K562 (cell line): ENCODE measurements at regions not wholly inside any gene's neighbourhood (a gene's known extent, or its start where the extent isn't known, plus 50 kb on each side); places are given as distances from the start of the nearest gene placed in this dataset.

Experiments used
- ATF1 ChIP-seq, 2 experiments: fragments of 450-650 bp in 1 of 2; IDR thresholded peaks; 2 replicates each; pipeline ENCODE4 v1.6.1; 2016; ENCODE audit warnings: missing compliant biosample characterization in 1 of 2, missing genetic modification characterization in 1 of 2
- DEAF1 ChIP-seq: fragments of 450-650 bp; formaldehyde crosslinking; IDR thresholded peaks from 2 replicates; pipeline ENCODE4 v1.4.0; 2020; ENCODE audit warnings: mild to moderate bottlenecking, moderate library complexity
- FOXJ2 ChIP-seq: fragments of 200-800 bp; sonication (Bioruptor generic); IDR thresholded peaks from 2 replicates; pipeline ENCODE4 v1.6.1; 2016; ENCODE audit warnings: missing genetic modification characterization, missing compliant biosample characterization
- MLLT1 ChIP-seq, 2 experiments: fragments of 450-650 bp; IDR thresholded peaks; 2 replicates each; pipeline ENCODE4 v1.6.1; 2016
- NKRF ChIP-seq: fragments of 450-650 bp; IDR thresholded peaks from 2 replicates; pipeline ENCODE4 v1.6.1; 2016; ENCODE audit warnings: borderline replicate concordance
- THAP7 ChIP-seq: fragments of 250-450 bp; sonication (Bioruptor Pico); IDR thresholded peaks from 2 replicates; pipeline ENCODE4 v1.5.0; 2021
- THRB ChIP-seq: fragments of 450-650 bp; formaldehyde crosslinking; conservative IDR thresholded peaks from 2 replicates; pipeline ENCODE4 v1.4.0; 2022; ENCODE audit warnings: mild to moderate bottlenecking, missing genetic modification characterization
- UBTF ChIP-seq, 2 experiments: IDR thresholded peaks; 2 replicates each; pipeline ENCODE4 v1.6.1; 2012; ENCODE audit warnings: improper control_type of control experiment in 2 of 2, low read depth in 2 of 2, low read length in 2 of 2, borderline replicate concordance in 1 of 2
- ZNF707 ChIP-seq: fragments of 250-450 bp; sonication (Bioruptor Pico); conservative IDR thresholded peaks from 2 replicates; pipeline ENCODE4 v1.8.0; 2022; ENCODE audit warnings: inconsistent platforms, mild to moderate bottlenecking, moderate library complexity

GRCh38 chr13:30821421-30821820 is 84.7 kb upstream of the MEDAG start (continued):
- no peak for TF ChIP-seq UBTF (IDR thresholded peaks at IDR 0.05; ENCODE audit: borderline replicate concordance in 1 of 2, low read depth in 2 of 2, low read length in 2 of 2)
- no peak for TF ChIP-seq ZNF707 (CRISPR knock-in tag)
- TF ChIP-seq FOXJ2 (tag): no peak
- TF ChIP-seq THAP7 (CRISPR knock-in tag): no peak
- no peak for TF ChIP-seq DEAF1 (CRISPR knock-in tag)
- TF ChIP-seq THRB (CRISPR knock-in tag): no peak
- no peak for TF ChIP-seq NKRF
- no peak for TF ChIP-seq MLLT1 (IDR thresholded peaks at IDR 0.05)
- no peak for TF ChIP-seq ATF1 (CRISPR knock-in tag; IDR thresholded peaks at IDR 0.05)
- no peak for TF ChIP-seq ATF1 (tag; IDR thresholded peaks at IDR 0.05)
